Globus pallidus (tissue), 1 donor: ENCODE measurements at regions not wholly inside any gene's neighbourhood (a gene's known extent, or its start where the extent isn't known, plus 50 kb on each side); places are given as distances from the start of the nearest gene placed in this dataset.
A peak's percentile ranks its signal among the peaks of the same experiment; 100 is the strongest.
"Not testable (repeated sequence)": the region's sequence is repeated elsewhere in the genome, so short reads cannot be mapped to it uniquely, and the experiment has no call there.

Source experiments
- DNase-seq: peaks from one replicate; pipeline ENCODE4 v3.0.0-alpha.2; 2015; ENCODE audit warnings: low spot score

DNA sequence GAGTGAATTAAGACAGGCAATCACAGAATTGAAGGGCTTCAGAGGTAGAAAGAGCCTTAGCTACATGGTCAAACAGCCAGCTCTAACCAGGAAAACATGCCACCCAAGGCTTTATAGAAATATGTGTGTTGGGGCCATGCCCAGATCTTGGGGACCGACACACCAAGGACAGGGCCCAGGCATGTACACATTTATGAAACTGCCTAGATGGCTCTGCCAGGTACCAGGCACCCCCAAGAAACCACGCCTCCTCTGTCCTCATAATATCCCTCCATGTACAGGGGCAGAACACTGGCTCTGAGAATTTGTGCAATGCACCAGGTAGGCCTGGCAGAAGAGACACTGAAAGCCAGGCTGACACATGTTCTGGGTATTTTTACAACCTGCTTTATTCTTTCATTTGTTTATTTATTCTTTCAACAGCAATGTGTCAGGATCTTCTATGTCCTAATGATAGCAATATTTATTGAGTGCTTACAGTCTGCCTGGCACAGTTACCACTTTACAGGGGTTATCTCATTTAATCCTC lies 137.9 kb upstream of the LSM14A start:
- no peak for DNase-seq

DNA sequence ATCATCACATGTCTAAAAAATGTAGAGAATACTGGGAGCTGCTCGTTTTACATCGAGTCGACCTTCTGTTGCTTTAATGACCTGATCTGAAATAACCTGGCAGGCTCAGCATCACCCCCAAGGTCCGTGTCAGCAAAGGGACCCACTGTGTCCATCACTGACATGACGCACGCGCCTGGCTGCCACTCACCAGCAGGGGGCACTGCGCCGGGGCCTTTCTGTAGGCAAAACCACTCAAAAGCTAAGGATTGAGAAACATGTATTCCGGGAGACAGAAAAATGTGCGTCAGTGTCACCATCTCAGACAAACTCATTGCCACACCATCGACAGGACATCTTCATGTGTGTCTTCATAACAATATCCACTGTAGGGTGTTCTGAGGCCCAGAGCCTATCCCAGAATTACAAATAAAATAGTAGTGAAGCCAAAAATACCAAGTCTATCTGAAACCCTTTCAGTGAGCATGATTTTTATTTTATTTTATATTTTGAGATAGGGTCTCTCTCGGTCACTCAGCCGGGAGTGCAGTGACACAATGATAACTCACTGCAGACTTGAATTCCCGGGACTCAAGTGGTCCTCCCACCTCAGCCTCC lies 130.3 kb upstream of the LSM14A start:
- DNase-seq: peak; percentile 33

DNA sequence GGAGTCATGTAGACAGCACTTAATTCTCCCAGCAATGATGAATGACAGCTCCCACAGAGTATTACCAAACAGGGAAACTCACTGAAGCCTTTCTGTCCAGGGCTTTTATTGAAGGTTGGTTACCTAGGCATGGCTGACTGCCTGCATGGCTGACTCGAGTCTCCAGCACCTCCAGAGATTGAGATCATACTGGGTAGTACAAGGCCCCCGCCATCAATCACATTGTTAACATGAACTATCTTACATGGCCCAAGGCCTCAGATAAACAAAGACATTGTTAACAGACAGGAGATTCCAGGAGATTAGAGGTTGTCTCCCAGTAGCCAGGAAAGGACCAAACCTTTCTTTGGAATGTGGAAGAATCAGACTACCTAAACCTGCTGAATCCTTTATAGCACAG lies 128.3 kb upstream of the LSM14A start:
- no peak for DNase-seq

DNA sequence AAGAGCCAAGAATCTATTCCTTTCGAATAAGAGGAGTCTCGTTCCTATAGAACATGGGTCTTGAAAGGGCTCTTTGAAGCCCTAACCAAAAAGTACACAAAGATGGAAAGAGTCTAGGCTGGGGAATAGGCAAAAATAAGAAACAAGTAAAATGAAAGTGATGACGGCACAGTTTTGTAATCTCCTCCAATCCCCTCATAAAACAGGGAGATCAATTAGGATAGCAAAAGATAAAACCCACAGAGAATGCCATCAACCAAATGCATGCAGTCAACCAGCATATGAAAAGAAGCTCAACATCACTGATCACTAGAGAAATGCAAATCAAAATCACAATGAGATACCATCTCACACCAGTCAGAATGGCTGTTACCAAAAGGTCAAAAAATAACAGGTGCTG lies 122.4 kb upstream of the LSM14A start:
- no peak for DNase-seq

DNA sequence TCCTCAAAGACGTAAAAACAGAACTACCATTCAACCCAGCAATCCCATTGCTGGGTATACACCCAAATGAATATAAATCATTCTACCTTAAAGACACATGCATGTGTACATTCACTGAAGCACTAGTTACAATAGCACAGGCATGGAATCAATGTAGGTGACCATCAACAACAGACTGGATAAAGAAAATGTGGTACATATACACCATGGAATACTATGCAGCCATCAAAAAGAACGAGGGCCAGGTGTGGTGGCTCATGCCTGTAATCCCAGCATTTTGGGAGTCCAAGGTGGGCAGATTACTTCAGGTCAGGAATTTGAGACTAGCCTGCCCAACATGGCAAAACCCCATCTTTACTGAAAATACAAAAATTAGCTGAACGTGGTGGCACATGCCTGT lies 121.9 kb upstream of the LSM14A start:
- not testable (repeated sequence) for DNase-seq

DNA sequence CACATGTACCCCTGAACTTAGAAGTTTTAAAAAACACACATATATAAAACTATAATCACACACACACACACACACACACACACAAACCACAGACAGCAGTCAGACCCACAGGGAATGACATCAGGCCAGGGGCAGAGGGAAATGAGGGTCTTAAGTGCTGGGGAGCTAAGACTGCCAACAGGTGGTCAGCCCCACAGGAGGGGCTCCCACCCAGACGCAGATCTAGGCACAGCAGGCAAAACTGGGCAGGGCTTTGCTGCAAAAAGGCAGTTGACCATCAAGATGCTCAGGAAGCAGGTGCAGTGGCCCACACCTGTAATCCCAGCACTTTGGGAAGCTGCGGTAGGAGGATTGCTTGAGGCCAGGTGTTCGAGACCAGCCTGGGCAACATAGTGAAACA lies 121.0 kb upstream of the LSM14A start:
- no peak for DNase-seq

DNA sequence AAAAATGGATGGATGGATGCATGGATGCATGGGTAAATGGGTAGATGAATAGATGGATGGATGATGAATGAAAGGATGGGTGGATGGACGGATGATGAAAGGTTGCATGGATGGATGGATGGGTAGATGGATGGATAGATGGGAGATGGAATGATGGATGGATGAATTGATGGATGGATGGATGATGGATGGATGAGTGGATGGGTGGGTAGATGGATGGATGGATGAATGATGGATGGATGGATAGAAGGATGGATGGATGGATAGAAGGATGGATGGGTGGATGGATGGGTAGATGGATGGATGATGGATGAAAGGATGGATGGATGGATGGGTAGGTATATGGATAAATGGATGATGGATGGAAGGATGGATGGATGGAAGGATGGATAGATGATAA lies 115.1 kb upstream of the LSM14A start:
- no peak for DNase-seq

DNA sequence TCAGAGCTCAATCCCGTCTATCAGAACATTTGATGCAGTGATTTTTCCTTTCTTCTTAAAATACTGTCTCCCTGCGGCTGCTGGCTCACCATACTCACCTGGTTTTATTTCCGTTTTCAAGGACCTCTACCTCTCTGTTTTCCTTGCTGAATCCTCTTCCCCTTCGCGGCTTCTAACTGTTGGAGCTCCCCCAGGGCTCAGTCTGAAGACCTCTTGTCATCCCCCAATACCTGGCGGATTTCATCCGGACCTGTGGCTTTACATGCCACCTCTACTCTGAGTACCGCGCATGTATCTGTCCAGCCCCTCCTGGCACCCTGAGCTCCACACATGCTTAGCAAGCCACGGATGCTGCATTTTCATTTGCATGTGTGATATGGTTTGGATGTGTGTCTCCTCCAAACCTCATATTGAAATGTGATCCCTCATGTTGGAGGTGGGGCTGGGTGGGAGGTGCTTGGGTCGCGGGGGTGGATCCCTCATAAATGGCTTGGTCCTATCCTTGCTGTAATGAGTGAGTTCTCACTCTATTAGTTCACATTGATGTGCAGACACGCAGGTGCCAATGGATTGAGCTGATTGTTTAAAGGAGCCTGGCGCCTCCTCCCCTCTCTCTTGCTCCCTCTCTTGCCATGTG lies 106.2 kb upstream of the LSM14A start:
- DNase-seq: no peak

DNA sequence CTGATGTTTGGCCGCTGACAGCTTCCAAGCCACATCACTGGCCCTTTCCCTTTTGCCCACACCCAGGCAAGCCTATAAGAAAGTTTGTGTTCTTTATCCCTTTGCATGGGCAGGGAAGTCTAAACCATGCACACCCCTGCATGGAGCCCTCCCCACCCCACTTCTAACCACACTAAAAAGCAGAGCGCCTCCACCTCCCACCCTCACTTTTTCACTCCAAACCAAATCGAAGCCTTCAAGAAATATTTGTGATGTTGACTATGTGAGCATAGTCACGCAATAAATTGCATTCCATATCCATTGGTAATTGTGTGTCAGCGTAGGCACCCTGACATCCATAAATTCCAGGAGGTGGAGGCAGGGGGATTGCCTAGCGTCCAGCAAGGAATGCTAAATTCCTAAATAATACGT lies 104.4 kb upstream of the LSM14A start:
- DNase-seq: no peak

DNA sequence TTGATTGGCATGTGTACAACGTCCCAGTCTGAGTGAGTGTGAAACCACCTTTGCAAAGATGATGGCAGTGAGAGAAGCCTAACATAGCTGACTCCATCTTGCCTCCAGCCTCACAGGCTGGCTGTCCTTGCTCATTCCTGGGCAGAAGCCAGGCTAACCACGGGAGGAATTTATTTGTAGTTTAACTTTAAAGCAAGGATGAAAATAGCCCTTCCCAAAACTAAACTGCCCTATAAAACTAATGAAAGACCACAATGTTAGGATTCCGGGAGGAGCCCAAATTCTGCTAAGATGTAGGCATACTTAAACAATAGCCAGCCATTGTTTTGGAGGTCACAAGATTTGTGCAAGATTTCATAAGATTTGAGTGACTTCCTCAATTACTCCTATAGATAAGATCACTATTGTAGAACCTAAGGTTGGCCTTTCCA lies 96.6 kb upstream of the LSM14A start:
- DNase-seq: no peak

DNA sequence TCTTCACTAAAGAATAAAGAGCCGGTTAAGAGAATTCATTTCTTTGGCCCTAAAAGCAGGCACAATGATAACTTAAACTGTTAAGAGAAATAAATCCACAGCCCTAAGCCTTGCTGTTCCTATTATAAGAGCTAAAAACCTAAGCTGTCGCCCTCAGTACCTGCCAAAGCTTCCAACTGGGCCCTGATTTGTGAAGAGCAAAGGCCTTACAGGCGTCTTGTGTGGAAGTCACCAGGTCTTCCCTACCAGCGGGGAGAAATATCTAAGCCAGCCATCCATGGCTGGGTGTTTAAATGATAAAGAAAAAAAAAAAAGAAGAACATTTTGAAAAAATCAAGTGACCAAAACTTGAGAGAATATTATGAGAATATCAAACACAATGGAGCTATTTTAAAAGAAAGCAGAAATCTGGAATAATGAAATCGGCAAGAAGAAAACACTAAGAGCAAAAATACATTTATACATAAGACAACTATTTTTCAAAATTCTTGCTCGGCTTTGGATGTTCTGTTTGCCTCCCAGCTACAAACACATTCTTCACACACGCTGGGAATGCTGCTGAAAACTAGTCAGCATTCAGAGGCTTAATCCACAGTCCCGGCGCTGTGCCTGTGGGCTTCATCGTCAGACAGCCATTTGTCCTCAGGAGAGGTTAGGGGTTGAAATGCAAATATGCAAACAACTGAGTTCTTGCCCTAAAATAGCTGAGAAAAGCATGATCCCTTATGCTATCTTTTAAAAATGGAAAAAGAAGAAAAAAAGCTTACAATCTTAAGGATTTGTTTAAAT lies 89.8 kb upstream of the LSM14A start:
- DNase-seq: peak; percentile 16

DNA sequence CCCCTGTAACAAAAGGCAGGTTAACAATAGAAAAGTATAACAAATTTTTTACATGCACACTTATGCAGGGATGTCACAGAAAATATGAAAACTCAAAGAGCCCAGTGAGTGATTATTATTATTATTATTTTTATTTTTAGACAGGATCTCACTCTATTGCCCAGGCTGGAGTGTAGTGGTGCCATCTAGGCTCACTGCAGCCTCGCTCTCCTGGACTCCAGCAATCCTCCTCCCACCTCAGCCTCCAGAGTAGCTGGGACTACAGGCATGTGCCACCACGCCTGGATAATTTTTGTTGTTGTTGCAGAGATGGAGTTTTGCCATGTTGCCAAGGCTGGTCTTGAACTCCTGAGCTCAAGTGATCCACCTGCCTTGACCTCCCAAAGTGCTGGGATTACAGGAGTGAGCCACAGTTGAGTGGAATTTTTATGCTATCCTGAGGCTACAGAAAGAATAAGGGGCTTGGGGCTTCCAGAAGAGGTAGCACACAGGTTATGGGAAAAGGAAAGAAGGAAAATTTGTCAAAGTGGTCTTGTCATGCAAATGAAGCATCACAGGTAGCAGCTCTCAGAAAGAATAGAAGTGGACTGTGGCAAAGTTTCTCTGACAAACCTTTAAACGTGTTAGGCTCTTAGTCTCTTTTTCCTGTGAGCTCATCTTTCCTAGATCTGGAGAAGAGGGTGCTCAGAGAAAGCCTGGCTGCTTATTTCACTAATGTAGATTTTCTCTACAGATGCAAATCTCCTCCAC lies 87.7 kb upstream of the LSM14A start:
- DNase-seq: no peak

DNA sequence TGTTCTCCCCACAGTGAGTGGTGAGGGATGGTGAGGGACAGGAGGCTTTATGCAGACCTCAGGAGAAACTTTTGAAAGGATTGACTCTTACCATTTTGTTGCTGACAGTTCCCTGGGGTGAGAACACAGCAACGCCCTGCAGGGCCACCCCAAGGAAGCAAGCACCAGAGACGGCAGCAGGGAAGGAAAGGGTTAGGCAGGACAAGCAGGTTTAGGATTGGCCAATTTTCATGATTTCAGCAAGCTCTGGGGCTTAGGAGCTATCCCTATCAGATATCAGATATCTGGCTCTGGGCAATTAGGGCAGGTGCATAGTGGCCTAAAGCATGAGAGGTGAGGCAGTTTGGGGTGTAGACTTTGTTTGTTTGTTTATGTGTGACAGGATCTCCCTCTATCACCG lies 87.0 kb upstream of the LSM14A start:
- DNase-seq: no peak

DNA sequence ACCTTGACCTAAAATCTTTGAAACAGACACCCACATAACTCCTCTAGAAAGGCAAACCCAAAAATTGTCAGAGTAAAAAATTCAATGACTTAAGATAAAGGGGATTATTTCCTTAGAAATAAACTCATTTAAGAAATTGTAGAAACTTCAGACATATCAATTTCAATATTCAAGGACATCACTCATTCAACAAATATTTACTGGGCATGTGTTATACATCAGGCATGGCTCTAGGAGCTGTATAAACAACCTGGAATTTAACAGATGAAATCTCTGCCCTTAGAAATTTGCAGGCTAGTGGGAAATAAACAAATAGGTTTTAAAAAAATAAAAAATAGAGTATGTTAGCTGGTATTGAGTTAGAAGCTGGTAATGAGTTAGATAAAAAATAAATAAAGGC lies 84.0 kb upstream of the LSM14A start:
- no peak for DNase-seq

DNA sequence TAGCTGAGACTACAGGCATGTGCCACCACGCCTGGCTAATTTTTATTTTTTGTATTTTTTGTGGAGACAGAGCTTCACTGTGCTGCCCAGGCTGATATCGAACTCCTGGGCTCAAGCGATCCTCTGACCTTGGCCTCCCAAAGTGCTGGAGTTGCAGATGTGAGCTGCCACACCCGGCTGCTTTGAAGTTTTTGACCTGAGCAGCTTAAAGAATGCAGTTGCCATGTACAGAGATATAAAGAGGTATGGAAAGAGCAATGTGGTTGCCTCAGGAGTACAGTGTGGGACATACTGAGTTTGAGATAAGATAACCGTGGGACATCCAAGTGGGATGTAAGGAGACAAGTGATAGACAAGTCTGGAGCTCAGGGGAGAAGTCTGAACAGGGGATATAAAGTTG lies 82.7 kb upstream of the LSM14A start:
- no peak for DNase-seq

DNA sequence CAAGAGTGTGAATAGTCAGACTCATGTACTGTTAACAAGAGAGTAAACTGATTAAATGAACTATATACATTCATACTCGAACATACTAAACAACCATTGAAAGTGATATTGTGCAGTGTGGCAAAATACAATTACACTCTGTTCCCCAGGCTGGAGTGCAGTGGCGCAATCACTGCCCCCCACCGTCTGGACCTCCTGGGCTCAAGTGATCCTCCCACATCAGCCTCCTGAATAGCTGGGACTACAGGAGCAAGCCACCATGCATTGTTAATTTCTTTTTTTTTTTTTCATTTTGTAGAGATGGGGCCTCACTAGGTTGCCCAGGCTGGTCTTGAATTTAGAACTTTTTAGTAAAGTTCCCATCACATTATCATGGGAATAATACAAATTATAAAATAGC lies 77.3 kb upstream of the LSM14A start:
- no peak for DNase-seq

DNA sequence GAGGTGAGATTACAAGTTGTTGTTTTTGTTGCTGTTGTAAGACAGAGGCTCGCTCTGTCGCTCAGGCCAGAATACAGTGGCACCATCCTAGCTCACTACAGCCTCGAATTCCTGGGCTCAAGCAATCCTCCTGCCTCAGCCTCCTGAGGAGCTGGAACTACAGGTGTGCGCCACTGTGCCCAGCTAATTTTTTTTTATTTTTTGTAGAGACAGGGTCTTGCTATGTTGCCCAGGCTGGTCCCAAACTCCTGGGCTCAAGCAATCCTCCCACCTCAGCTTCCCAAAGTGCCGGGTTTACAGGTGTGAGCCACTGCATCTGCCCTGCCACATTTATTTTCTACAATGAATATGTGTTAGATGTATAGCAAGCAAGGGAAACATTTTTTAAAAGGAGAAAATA lies 76.9 kb upstream of the LSM14A start:
- DNase-seq: not testable (repeated sequence)

DNA sequence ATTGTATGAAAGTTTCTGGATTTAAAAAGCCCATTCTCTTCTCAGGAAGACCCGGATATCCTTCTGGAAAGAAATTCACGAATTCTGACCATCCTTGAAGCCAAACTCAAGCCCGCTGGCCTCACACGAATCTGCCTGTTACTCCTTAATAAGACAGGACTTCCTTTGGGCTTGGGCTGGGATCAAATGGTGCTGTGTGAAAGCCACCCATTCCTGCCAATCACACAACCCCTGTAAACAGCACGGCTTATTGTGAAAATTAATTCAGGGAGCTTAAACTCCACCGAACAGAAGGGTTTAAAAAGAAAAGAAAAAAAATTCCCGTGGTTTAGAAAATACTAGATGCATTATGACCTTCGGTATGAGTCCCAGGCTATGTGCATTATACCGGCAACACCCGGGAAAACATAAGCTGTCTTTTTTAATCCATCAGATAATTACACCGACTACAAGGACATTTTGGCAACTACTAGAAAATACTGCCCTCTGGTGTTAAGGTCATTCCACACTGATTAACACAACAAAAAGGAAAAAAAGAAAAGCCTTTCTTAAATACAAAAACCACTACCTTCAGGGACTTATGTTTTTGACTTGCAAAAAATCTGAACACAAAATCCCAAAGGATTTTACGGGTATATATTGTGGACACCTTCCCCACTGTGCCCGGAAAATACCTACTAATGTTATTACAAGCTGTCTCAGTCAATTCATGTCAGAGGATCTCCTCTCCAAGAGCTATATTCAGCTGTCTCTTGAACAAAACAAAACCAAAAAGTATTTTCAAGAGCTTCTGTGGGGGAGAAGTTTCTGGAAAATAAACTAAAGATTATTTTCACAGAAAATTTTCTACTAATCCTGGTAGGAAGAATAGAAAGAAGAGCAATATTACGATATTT lies 76.0 kb upstream of the LSM14A start:
- peak; percentile 49 for DNase-seq

DNA sequence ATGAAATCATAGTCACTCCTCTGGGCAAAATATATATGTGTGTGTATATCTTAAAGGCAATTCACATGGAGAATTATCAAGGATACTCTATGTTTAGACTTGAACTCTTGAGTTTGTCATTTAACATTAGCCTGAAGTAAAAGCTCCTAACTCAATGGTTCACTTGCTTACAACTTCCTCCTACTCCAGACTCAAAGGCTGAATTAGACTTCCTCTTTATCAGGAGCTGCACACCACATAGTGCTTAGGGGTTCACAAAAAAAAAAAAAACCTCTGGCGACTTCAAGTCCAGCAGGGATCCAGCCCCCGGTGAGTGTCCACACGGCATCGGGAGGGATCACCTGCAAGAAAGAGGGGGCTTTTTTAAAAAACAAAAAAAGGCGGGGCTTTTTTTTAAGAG lies 68.2 kb upstream of the LSM14A start:
- DNase-seq: no peak

DNA sequence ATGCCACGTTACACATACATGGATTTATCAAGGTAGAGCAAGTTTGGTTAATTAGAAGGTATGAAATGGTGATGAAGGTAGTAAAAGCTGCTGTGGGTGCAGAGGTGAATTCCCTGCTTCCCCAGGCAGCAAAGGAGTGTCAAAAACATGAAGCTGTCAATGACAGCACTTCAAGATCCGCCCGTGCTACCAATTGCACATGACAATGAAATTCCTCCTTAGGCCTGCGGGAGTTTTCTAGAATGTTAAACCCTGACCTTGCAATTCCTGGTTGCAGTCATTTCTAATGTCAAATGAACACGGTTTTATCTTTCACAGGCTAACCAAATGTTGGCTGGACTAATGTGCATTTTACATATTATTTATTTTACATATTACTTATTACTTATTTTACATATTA lies 67.7 kb upstream of the LSM14A start:
- DNase-seq: no peak

DNA sequence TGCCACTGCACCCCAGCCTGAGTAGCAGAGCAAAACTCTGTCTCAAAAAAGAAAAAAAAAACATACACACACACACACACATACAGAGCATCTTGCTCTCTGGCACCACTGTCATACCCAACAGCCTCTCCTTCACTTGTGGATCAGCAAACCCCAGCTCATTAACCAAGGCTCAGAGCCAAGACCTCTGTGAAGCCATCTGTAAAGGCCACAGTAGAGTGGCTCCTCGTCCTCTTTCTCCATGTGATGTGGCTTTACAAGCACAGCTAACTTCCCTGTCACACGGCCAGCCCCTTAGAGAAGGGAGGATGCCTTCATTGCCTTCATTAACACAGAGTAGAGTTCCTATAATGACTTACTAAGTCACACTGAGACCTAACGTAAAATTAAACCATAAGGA lies 62.7 kb upstream of the LSM14A start:
- no peak for DNase-seq
